Astrocyte (in vitro differentiated cells and primary cell): ENCODE measurements at regions not wholly inside any gene's neighbourhood (a gene's known extent, or its start where the extent isn't known, plus 50 kb on each side); places are given as distances from the start of the nearest gene placed in this dataset.

Source experiments
- EZH2 ChIP-seq: IDR thresholded peaks from 2 replicates; pipeline ENCODE4 v1.6.1; 2012; ENCODE audit warnings: mild to moderate bottlenecking, low read length, inconsistent platforms; ENCODE audit not compliant: insufficient read depth
- TF ChIP-seq, protein P1 (sequence below): IDR thresholded peaks from 2 replicates; pipeline ENCODE4 v1.5.1; 2011; ENCODE audit warnings: low read depth, mild to moderate bottlenecking, inconsistent platforms, low read length, moderate library complexity; ENCODE audit not compliant: insufficient read depth

DNA sequence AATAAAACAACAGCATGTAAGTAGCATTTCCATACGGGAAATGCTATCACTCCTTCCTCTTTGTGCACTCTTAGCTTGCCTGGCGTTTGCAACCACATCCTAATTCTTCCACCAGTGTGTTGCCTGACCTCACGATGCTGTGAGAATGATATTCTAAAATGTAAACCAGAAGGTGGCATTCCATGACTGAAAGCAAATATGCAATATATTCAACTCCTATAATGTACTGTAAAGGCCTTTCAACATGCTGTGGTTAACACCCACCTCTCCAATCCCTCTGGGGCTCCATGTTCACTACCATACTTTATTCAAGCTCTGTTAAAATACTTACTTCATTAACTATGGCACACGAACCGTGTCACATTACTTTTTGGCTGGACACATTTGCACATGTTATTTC is 420.6 kb upstream of the DEPDC1 start:
- TF ChIP-seq, protein P1, sequence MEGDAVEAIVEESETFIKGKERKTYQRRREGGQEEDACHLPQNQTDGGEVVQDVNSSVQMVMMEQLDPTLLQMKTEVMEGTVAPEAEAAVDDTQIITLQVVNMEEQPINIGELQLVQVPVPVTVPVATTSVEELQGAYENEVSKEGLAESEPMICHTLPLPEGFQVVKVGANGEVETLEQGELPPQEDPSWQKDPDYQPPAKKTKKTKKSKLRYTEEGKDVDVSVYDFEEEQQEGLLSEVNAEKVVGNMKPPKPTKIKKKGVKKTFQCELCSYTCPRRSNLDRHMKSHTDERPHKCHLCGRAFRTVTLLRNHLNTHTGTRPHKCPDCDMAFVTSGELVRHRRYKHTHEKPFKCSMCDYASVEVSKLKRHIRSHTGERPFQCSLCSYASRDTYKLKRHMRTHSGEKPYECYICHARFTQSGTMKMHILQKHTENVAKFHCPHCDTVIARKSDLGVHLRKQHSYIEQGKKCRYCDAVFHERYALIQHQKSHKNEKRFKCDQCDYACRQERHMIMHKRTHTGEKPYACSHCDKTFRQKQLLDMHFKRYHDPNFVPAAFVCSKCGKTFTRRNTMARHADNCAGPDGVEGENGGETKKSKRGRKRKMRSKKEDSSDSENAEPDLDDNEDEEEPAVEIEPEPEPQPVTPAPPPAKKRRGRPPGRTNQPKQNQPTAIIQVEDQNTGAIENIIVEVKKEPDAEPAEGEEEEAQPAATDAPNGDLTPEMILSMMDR: no peak
- no peak for TF ChIP-seq EZH2
